H1 (cell line): ENCODE measurements at regions not wholly inside any gene's neighbourhood (a gene's known extent, or its start where the extent isn't known, plus 50 kb on each side); places are given as distances from the start of the nearest gene placed in this dataset.

Experiments
- CTCF ChIP-seq, 3 experiments: IDR thresholded peaks; 1 replicate in 2 of 3; 2 replicates in 1 of 3; pipeline versions ENCODE4 v1.5.1 to v1.6.1; 2011; ENCODE audit warnings: low read length in 3 of 3, mild to moderate bottlenecking in 3 of 3, inconsistent platforms in 2 of 3, low read depth in 1 of 3, moderate library complexity in 1 of 3; ENCODE audit not compliant: insufficient read depth in 1 of 3; ENCODE audit errors: control extremely low read depth in 1 of 3
- GABPA ChIP-seq: IDR thresholded peaks from 2 replicates; pipeline ENCODE4 v1.6.1; 2011; ENCODE audit warnings: mild to moderate bottlenecking, low read length, moderate library complexity, borderline replicate concordance; ENCODE audit not compliant: insufficient read depth
- TBP ChIP-seq: IDR thresholded peaks from 2 replicates; pipeline ENCODE4 v1.6.1; 2011; ENCODE audit warnings: low read depth, low read length, improper control_type of control experiment

- TF ChIP-seq GABPA = no peak
- no peak for TF ChIP-seq TBP
- TF ChIP-seq CTCF (IDR thresholded peaks at IDR 0.05; ENCODE audit: control extremely low read depth in 1 of 3, insufficient read depth in 1 of 3, low read depth in 1 of 3, low read length in 3 of 3) = no peak
These were observed 312.8 kb downstream of the RFPL4B start for GRCh38 chr6:112659912-112660311.
